Mucosa of gallbladder (tissue), 1 donor: ENCODE measurements at regions not wholly inside any gene's neighbourhood (a gene's known extent, or its start where the extent isn't known, plus 50 kb on each side); places are given as distances from the start of the nearest gene placed in this dataset.

Experiments
- DNase-seq: peaks from one replicate; pipeline ENCODE4 v3.0.0-alpha.2; 2020; ENCODE audit warnings: low spot score
- donor health status: DM: no; HTN: no; CAD: no.

GRCh38 chr10:57018452-57018851 is 657.4 kb upstream of the ZWINT start:
- DNase-seq, result no peak

DNA sequence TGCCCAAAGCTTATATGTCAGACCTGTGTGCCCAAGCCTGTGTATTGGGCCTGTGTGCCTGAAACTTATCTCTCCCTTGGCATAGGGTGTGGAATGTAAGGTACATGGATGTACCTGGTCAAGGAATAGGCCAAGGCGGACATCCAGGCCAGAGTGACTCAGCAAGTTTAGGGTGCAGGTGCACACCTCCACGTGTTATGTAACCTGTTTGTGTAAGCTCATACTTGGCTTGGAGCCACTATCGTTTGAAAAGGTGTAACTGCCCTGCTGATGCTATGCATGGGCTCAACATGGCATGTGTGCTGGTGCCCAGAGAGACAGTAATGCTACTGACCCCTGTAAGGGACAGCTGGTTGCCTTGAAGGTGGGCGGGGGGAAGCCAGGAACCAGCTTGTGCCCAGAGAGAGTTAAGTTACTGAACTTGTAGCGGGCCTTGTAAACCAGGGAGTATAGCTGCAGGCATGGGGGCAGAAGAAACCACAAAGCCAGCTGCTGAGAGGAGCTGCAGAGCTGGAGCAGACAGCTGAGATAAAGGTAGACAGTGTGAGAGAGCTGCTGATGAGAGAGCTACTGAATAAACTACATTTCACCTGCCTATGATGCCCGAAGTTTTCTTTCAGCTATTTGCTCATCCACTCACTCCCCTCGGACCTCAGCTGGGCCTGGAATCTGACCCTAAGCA is 656.4 kb upstream of the ZWINT start:
- no peak for DNase-seq

DNA sequence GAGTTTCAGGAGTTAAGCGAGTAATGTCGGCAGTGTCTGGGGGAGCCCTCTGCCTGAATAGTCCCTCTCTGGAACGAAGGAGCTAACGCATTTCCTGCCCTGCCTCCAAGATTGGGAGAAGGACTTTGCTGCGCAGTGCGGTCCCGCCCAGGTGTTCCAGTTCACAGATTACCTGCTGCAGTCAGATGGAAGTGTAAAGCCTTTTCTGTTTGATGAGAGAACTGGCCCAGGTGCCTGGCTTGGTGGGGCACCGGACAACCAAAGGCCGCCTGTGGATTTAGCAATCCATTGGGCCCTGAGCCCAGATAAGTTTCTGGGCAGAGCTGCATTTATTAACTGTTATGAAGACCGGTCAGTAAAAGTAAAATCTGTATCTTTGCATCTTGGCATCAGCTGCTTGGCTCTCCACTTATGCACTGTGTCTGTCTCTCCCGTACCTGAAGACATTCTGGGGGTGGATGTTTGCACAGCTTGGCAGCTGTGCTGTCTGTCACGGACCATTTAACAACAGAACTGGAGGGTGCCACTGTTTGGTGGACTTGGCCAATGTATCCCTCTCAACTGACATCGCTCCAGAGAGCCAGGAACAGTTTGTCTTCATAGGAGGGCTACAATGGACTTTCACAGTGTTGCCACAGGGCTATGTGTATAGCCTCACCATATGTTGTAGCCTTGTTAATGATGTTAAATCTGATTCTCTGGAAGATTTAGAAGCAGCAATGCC is 654.7 kb upstream of the ZWINT start:
- DNase-seq, result no peak

DNA sequence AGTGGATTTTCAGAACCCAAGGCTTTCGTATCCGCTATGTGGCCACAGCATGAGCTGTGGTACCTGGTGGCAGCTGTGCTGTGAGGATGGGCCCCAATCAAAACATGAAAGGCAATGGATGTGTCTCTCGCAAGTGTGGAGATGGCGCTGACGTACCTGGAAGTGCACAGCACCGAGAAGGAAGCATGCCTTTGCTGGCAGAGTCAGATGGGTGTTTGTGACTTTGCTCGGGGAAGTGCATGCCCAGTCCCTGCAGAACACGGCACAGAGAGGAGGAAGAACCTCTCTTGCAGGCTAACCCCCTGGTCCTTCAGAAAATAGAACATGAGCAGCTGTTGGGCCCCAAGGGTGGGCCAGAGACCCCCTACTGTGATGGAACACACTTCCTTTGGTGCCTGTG is 654.1 kb upstream of the ZWINT start:
- no peak for DNase-seq

GRCh38 chr10:57014758-57015157 is 653.7 kb upstream of the ZWINT start:
- DNase-seq, result no peak

DNA sequence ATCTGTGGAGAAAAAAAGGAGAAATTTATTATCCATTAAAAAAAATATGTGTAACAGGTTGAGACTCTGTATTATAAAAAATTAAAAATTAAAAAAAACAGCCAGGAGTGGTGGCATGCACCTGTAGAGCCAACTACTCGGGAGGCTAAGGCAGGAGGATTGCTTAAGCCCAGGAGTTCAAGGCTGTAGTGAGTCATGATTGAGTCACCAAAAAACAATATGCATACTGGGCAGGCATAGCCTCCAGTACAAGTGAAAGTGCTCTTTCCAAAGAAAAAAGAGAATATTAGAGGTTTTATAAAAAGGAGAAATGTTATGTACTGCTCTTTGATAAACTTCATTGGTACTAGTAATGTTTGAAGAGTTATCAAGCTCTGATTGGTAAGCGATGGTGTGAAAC is 647.1 kb upstream of the ZWINT start:
- DNase-seq, result no peak

DNA sequence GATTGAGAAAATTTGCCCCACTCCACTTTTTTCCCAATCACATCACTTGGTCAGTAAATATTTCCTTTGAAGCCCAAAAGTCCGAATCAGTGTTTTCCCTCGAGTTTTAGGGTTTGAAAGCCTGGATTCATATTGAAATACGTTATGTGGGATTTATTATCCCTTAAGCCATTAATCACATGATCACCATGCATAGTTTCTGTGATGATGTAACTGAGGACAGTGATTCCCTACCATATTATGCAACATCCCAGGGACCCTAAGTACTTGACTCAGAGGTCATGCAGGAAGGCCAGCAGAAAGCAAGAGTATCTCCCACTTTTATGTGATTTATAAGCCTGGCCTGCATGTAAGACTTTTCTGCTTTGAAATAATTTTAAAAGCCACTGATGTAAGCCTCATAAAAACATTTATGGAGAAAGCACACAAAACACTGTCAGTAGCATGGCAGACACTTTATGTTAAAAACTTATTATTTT is 630.6 kb upstream of the ZWINT start:
- DNase-seq, result no peak

DNA sequence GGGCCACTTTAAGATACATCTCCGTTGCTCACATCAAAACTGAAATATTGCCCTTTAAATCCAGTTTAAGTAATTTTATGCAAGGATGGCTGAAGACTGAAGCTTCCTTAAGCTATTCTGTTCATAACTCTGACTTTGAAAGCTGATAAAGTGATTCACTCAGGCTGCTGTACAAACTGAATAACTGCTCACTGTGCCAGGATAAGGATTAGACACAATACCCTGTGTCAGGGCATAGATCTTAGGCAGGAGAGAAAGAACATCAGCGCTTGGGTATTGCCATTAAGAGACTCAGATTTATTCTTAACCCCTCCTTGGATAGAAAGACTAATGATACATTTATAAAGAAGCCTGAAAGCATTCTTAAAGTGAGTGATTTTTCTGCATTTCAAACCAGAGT is 614.5 kb upstream of the ZWINT start:
- no peak for DNase-seq

- no peak for DNase-seq
Observed at GRCh38 chr10:56973766-56974165, 612.7 kb upstream of the ZWINT start.

- DNase-seq, result no peak
Observed at GRCh38 chr10:56943221-56943755, 582.2 kb upstream of the ZWINT start.

DNA sequence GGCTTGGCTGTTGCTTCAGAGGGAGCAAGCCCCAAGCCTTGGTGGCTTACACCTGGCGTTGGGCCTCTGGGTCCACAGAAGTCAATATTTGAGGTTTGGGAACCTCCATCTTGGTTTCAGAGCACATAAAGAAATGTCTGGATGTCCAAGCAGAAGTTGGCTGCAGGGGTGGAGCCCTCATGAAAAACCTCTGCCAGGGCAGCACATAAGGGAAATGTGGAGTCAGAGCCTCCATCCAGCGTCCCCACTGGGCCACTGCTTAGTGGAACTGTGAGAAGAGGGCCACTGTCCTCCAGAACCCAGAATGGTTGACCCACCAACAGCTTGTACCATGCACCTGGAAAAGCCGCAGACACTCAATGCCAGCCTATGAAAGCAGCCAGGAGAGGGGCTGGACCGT is 573.5 kb upstream of the ZWINT start:
- no peak for DNase-seq

DNA sequence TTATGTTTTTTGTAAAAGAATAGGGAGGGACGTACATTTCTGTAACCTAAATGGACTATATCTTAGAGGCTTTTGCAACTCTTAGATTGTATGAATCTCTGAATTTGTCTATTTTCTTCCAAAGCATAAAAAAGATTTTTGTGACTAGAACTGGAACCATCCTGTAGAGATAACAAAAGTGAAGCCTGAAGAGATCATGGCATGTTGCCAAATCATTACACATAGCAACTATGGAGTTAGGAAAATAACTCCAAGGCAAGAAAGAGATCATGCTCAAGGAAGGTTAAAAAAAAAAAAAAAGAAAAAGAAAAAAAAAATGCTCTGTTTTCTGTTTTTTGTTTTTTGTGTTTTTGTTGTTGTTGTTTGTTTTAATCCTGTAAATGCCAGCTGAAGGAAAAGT is 567.7 kb upstream of the ZWINT start:
- no peak for DNase-seq

- DNase-seq, result no peak
Observed at GRCh38 chr10:56927701-56928100, 566.6 kb upstream of the ZWINT start.

GRCh38 chr10:56920601-56921261 is 559.7 kb upstream of the ZWINT start:
- no peak for DNase-seq

DNA sequence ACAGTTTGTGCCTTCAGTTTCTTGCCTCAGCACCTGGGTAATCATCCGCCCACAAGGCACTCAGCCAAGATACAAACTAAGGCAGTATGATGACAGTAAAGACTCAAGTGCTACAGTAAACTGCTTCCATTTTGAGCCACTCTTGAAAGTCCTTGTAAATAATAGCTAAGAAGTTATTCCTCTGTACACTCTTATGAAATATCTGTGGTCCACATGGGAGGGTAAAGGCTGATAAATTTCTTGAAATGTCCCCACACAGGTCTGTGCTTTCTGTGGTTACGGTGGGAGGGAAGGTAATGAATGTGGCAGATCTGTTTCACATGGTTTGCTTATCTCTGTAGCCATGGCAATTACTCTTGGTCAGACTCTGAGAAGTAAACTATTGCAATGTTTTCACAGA is 551.0 kb upstream of the ZWINT start:
- DNase-seq, result no peak

GRCh38 chr10:56905051-56905450 is 544.0 kb upstream of the ZWINT start:
- no peak for DNase-seq

GRCh38 chr10:56902554-56902953 is 541.5 kb upstream of the ZWINT start:
- no peak for DNase-seq

GRCh38 chr10:56895306-56895705 is 534.2 kb upstream of the ZWINT start:
- no peak for DNase-seq

DNA sequence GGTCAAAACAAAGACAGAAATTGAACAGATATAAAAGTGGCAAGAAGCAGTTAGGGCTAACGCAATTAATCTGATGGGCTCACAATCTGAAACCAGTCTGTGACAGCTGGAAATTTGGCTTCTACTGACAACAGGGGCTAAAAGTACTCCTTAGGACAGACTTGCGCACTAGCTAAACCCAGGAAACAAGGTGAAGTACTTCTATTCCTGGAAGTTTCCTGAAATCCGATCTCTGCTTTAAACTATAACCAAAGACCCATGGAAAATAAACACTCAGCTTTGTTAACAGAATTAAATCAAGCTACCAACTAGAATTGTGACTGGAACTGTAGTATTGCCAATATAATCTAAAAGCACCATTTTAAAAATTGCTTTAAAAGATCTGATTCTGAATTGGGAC is 520.2 kb upstream of the ZWINT start:
- no peak for DNase-seq

GRCh38 chr10:56880606-56881005 is 519.5 kb upstream of the ZWINT start:
- no peak for DNase-seq

DNA sequence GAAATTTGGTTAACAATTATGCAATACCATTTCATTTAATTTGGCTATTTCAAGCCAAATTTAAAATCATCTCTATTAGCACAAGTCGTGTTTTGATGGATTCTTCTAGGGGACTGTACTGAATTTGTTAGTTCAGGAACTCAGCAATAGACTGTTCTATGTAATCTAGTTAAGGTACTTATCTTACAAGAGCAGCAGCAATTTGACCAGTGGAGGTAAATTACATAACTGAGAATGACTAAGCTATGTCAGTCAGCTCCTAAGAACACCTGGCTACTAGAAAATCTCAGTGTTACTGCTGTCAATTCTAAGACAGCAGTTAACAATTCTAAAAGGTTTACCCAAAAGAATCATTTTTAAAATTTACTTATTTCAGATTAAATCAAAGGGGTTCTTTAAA is 513.9 kb upstream of the ZWINT start:
- DNase-seq, result no peak

- no peak for DNase-seq
Observed at GRCh38 chr10:56871160-56871668, 510.2 kb upstream of the ZWINT start.

GRCh38 chr10:56867236-56867635 is 506.2 kb upstream of the ZWINT start:
- no peak for DNase-seq
